ENCODE measurements at regions not wholly inside any gene's neighbourhood (a gene's known extent, or its start where the extent isn't known, plus 50 kb on each side); places are given as distances from the start of the nearest gene placed in this dataset.

- TF ChIP-seq, protein P1, sequence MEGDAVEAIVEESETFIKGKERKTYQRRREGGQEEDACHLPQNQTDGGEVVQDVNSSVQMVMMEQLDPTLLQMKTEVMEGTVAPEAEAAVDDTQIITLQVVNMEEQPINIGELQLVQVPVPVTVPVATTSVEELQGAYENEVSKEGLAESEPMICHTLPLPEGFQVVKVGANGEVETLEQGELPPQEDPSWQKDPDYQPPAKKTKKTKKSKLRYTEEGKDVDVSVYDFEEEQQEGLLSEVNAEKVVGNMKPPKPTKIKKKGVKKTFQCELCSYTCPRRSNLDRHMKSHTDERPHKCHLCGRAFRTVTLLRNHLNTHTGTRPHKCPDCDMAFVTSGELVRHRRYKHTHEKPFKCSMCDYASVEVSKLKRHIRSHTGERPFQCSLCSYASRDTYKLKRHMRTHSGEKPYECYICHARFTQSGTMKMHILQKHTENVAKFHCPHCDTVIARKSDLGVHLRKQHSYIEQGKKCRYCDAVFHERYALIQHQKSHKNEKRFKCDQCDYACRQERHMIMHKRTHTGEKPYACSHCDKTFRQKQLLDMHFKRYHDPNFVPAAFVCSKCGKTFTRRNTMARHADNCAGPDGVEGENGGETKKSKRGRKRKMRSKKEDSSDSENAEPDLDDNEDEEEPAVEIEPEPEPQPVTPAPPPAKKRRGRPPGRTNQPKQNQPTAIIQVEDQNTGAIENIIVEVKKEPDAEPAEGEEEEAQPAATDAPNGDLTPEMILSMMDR (IDR thresholded peaks at IDR 0.05) = no peak
- no peak for TF ChIP-seq POLR2A (IDR thresholded peaks at IDR 0.05)
These were observed 266.1 kb upstream of the LRIG3 start for GRCh38 chr12:59186451-59186850.

Data from esophagus squamous epithelium (tissue), 4 donors.